A204.1 (cell line): ENCODE measurements at regions not wholly inside any gene's neighbourhood (a gene's known extent, or its start where the extent isn't known, plus 50 kb on each side); places are given as distances from the start of the nearest gene placed in this dataset.
"Not testable (repeated sequence)": the region's sequence is repeated elsewhere in the genome, so short reads cannot be mapped to it uniquely, and the experiment has no call there.

Source experiments
- FAIRE-seq: peaks from 2 replicates; lab custom pipeline; 2012; peaks lifted over from hg19 to GRCh38; lab: Jason Lieb, UNC

- FAIRE-seq = not testable (repeated sequence)
Observed at GRCh38 chr7:103244865-103245264, 52.4 kb upstream of the PMPCB start.

- no peak for FAIRE-seq
Observed at GRCh38 chr7:103240806-103241205, 56.4 kb upstream of the PMPCB start.

GRCh38 chr7:103235824-103236223 lies 61.4 kb upstream of the PMPCB start:
- peak; percentile 11 for FAIRE-seq

DNA sequence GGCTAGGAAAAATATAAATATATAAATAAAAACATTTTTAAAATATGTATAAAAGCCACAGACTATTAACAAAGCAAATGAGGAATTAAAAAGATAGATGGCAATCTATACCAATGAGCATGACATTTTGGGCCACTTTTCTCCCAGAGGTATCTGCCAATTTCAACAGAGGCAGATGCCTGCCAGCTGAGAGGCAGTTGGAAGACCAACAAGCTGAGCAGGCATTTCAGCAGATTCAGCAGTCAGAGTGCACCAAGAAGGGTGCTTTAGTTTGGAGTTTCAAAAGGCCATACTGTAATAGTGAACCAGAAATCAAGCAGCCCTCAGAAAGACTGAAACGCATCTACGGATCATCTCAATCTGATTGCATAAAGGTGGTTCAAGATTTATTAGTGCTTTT lies 62.4 kb upstream of the PMPCB start:
- FAIRE-seq = not testable (repeated sequence)

DNA sequence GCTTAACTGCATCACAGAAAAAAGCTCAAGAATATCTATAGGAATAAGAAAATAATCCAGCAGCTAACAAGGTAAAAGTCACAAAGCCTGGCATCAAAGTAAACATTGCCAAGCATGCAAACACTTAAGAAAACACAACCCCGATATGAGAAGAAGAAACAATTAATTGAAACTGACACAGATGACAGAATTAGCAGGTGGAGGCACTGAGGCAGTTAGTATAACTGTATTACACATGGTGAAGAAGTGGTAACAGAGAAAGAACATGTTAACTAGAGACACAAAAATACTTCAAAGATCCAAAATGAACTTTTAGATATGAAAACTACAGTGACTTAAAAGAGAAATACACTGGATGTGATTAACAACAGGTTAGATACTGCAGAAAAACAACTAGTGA lies 69.4 kb upstream of the PMPCB start:
- FAIRE-seq = peak; percentile 6

GRCh38 chr7:103225798-103226197 lies 71.4 kb upstream of the PMPCB start:
- not testable (repeated sequence) for FAIRE-seq

DNA sequence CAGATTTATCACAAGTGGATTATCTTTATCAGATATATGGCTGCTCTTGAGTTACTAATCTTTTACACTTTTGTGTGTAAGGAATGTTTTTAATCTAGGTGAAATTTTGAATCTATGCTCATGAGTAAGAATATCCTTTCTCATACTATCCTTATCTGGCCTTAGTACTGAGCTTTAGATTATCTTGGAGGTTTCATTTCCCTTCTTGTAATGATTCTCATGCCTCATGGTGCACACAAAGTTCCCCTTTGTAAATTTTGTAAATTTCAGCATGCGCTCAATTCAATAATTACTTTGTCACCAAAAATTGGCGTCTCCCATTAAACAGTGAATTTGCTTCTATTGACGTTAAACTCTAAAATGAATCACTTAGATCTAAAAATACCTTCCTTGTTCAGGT lies 74.2 kb upstream of the NAPEPLD start:
- FAIRE-seq = not testable (repeated sequence)

DNA sequence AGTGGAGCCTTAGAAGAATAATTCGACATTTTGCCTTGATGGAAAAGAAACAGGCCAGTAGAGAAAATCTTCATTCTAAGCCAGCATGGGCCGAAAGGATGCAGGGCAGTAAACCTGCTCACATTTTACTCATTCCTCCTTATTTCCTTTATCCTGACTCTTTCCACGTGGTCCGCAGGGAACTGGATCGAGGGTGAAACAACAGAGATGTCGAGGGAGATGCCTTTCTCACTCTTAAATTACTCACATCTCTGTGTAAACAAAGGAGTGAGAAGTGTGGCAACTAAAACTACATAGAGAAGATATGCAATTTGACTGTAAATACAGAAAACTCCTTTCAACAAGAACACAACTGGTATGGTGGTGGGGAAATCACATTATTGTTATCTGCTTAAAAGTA lies 62.1 kb upstream of the NAPEPLD start:
- not testable (repeated sequence) for FAIRE-seq

GRCh38 chr7:103199191-103199590 lies 50.3 kb upstream of the NAPEPLD start:
- not testable (repeated sequence) for FAIRE-seq
